PC-3 (cell line): ENCODE measurements at regions not wholly inside any gene's neighbourhood (a gene's known extent, or its start where the extent isn't known, plus 50 kb on each side); places are given as distances from the start of the nearest gene placed in this dataset.

Experiments used
- EZH2 ChIP-seq: fragments of 300-600 bp; sonication (generic); IDR thresholded peaks from one replicate; pipeline ENCODE4 v1.6.1; 2017; ENCODE audit warnings: antibody characterized with exemption, mild to moderate bottlenecking, low read length; ENCODE audit not compliant: unreplicated experiment
- EZH2phosphoT487 ChIP-seq: fragments of 300-600 bp; sonication (generic); IDR thresholded peaks from 2 replicates; pipeline ENCODE4 v1.6.1; 2018; ENCODE audit warnings: mild to moderate bottlenecking, antibody characterized with exemption, low read length, borderline replicate concordance
- TF ChIP-seq, protein P1 (sequence below): fragments of 300-600 bp; sonication (generic); conservative IDR thresholded peaks from 2 replicates; pipeline ENCODE4 v1.5.1; 2017; ENCODE audit warnings: antibody characterized with exemption, low read depth, mild to moderate bottlenecking, low read length

DNA sequence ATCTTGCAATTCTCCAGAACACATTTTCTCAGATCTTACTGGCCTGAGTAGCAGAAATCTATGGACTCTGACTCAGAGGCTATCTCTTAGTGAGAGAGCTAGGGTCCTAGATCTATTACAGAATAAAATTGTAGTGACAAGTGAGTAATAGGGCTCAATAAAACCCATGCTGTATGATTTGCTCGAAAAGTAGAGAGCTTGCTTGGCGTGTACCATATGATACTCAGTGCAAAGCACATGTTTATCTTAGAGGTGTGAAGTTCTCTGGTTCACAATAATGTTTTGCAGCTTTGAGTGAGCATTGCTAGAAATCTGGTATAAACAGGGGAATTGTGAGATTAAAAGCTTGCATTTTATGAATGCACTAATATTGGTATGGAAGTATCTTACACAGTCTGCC lies 87.8 kb upstream of the PRSS16 start:
- TF ChIP-seq, protein P1, sequence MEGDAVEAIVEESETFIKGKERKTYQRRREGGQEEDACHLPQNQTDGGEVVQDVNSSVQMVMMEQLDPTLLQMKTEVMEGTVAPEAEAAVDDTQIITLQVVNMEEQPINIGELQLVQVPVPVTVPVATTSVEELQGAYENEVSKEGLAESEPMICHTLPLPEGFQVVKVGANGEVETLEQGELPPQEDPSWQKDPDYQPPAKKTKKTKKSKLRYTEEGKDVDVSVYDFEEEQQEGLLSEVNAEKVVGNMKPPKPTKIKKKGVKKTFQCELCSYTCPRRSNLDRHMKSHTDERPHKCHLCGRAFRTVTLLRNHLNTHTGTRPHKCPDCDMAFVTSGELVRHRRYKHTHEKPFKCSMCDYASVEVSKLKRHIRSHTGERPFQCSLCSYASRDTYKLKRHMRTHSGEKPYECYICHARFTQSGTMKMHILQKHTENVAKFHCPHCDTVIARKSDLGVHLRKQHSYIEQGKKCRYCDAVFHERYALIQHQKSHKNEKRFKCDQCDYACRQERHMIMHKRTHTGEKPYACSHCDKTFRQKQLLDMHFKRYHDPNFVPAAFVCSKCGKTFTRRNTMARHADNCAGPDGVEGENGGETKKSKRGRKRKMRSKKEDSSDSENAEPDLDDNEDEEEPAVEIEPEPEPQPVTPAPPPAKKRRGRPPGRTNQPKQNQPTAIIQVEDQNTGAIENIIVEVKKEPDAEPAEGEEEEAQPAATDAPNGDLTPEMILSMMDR: no peak
- TF ChIP-seq EZH2: no peak
- TF ChIP-seq EZH2phosphoT487: no peak
